Trophoblast cell (in vitro differentiated cells and primary cell): ENCODE measurements at regions not wholly inside any gene's neighbourhood (a gene's known extent, or its start where the extent isn't known, plus 50 kb on each side); places are given as distances from the start of the nearest gene placed in this dataset.

Source experiments
- DNase-seq, 2 donors: peaks; one replicate each; pipeline ENCODE4 v3.0.0-alpha.2; 2016
- H2AFZ ChIP-seq: 2 replicates; pipeline ENCODE4 v1.6.1; 2013; ENCODE audit warnings: low read length, moderate library complexity, mild to moderate bottlenecking; ENCODE audit not compliant: insufficient read depth, poor library complexity
- H2AK5ac ChIP-seq: 2 replicates; pipeline ENCODE4 v1.6.1; 2013; ENCODE audit warnings: mild to moderate bottlenecking, low read length
- H2BK120ac ChIP-seq: 2 replicates; pipeline ENCODE4 v1.6.1; 2013; ENCODE audit warnings: low read length, mild to moderate bottlenecking, moderate library complexity; ENCODE audit not compliant: insufficient read depth, poor library complexity
- H2BK12ac ChIP-seq: 2 replicates; pipeline ENCODE4 v1.6.1; 2013; ENCODE audit warnings: mild to moderate bottlenecking, low read length, moderate library complexity
- H2BK5ac ChIP-seq: 2 replicates; pipeline ENCODE4 v1.6.1; 2013; ENCODE audit warnings: low read length, low read depth, moderate library complexity, mild to moderate bottlenecking; ENCODE audit not compliant: poor library complexity
- H3K14ac ChIP-seq: 2 replicates; pipeline ENCODE4 v1.6.1; 2013; ENCODE audit warnings: mild to moderate bottlenecking, low read length
- H3K18ac ChIP-seq: 2 replicates; pipeline ENCODE4 v1.6.1; 2013; ENCODE audit warnings: mild to moderate bottlenecking, low read length
- H3K23ac ChIP-seq: 2 replicates; pipeline ENCODE4 v1.6.1; 2013; ENCODE audit warnings: low read length
- H3K27ac ChIP-seq: 2 replicates; pipeline ENCODE4 v1.5.1; 2013; ENCODE audit warnings: low read depth, mild to moderate bottlenecking, inconsistent platforms, low read length, moderate library complexity
- H3K27me3 ChIP-seq: 2 replicates; pipeline ENCODE4 v1.6.1; 2013; ENCODE audit warnings: inconsistent platforms, mild to moderate bottlenecking, low read length, moderate library complexity; ENCODE audit not compliant: insufficient read depth
- H3K36me3 ChIP-seq, 2 experiments: 1 replicate in 1 of 2; 2 replicates in 1 of 2; pipeline ENCODE4 v1.6.1; 2013; ENCODE audit warnings: low read length in 2 of 2, mild to moderate bottlenecking in 2 of 2, moderate library complexity in 1 of 2; ENCODE audit not compliant: insufficient read depth in 2 of 2, control insufficient read depth in 1 of 2
- H3K4ac ChIP-seq: 2 replicates; pipeline ENCODE4 v1.6.1; 2013; ENCODE audit warnings: low read depth, mild to moderate bottlenecking, low read length, moderate library complexity
- H3K4me1 ChIP-seq, 2 experiments: 1 replicate in 1 of 2; 2 replicates in 1 of 2; pipeline ENCODE4 v1.6.1; 2013; ENCODE audit warnings: low read length in 2 of 2, mild to moderate bottlenecking in 2 of 2, moderate library complexity in 1 of 2; ENCODE audit not compliant: insufficient read depth in 2 of 2, control insufficient read depth in 1 of 2
- H3K4me2 ChIP-seq: 2 replicates; pipeline ENCODE4 v1.6.1; 2013; ENCODE audit warnings: inconsistent platforms, mild to moderate bottlenecking, low read length, moderate library complexity
- H3K4me3 ChIP-seq: 2 replicates; pipeline ENCODE4 v1.5.1; 2013; ENCODE audit warnings: mild to moderate bottlenecking, low read depth, low read length, inconsistent platforms
- H3K79me1 ChIP-seq: one replicate; pipeline ENCODE4 v1.6.1; 2013; ENCODE audit warnings: low read length
- H3K79me2 ChIP-seq: 2 replicates; pipeline ENCODE4 v1.6.1; 2013; ENCODE audit warnings: low read length, mild to moderate bottlenecking; ENCODE audit not compliant: control insufficient read depth, insufficient read depth, poor library complexity
- H3K9ac ChIP-seq: 2 replicates; pipeline ENCODE4 v1.6.1; 2013; ENCODE audit warnings: mild to moderate bottlenecking, low read length
- H3K9me3 ChIP-seq: 2 replicates; pipeline ENCODE4 v1.6.1; 2013; ENCODE audit warnings: low read depth, mild to moderate bottlenecking, control low read depth, inconsistent platforms, low read length; ENCODE audit not compliant: insufficient read depth
- H4K12ac ChIP-seq: 2 replicates; pipeline ENCODE4 v1.6.1; 2013; ENCODE audit warnings: low read depth, mild to moderate bottlenecking, low read length, moderate library complexity
- H4K8ac ChIP-seq: 2 replicates; pipeline ENCODE4 v1.6.1; 2013; ENCODE audit warnings: low read depth, mild to moderate bottlenecking, low read length, moderate library complexity
- H4K91ac ChIP-seq: one replicate; pipeline ENCODE4 v1.6.1; 2013; ENCODE audit warnings: low read depth, mild to moderate bottlenecking, low read length, moderate library complexity
- WGBS: extraction: QIAGEN DNeasy Blood & Tissue Kit; methylation state at CpG from one replicate; pipeline ENCODE4 v1.1.7; 2013; ENCODE audit warnings: missing lambda C conversion rate; ENCODE audit not compliant: insufficient read length, insufficient coverage; ENCODE audit errors: extremely low coverage; 5-methylcytosine and 5-hydroxymethylcytosine counted together

DNA sequence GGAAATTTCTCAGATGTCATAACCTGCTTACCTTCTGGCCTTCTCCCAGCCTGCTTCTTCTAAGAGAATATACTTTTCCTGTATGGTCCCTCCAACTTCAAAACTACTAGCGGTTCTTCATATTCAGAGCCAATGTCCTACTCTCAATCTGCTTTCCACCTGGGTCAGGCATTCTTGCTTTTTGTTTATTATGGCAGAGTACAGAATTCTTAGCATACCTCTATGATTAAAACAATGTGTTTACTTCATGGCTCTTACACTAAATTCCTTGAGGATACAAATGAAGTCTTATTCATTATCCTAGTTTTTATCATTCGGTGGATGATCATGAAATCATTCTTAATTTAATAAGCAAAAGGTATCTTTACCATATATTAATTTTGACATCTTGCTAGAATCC is 484.2 kb upstream of the SLITRK1 start:
- no peak overlapping the region for H2BK120ac ChIP-seq
- no peak overlapping the region for H4K8ac ChIP-seq
- H2AFZ ChIP-seq, result no peak overlapping the region
- no peak overlapping the region for H4K12ac ChIP-seq
- no peak overlapping the region for H3K4me3 ChIP-seq
- no peak overlapping the region for H4K91ac ChIP-seq
- no CpG with 5 or more reads among the region's 2 CpGs for WGBS
- H3K27me3 ChIP-seq, result no peaks in the 10 kb centered on the region
- DNase-seq, result no peak
- no peaks in the 10 kb centered on the region for H3K9me3 ChIP-seq
- H3K23ac ChIP-seq, result no peak overlapping the region
- no peak overlapping the region for H3K27ac ChIP-seq
- no peak overlapping the region for H2BK5ac ChIP-seq
- no peaks in the 10 kb centered on the region for H3K36me3 ChIP-seq
- H3K79me1 ChIP-seq, result no peaks in the 10 kb centered on the region
- no peak overlapping the region for H3K14ac ChIP-seq
- no peaks in the 10 kb centered on the region for H3K79me2 ChIP-seq
- no peak overlapping the region for H2AK5ac ChIP-seq
- H3K18ac ChIP-seq, result no peak overlapping the region
- no peaks in the 10 kb centered on the region for H3K4me1 ChIP-seq
- H2BK12ac ChIP-seq, result no peak overlapping the region
- H3K4ac ChIP-seq, result no peak overlapping the region
- no peak overlapping the region for H3K9ac ChIP-seq
- no peak overlapping the region for H3K4me2 ChIP-seq

DNA sequence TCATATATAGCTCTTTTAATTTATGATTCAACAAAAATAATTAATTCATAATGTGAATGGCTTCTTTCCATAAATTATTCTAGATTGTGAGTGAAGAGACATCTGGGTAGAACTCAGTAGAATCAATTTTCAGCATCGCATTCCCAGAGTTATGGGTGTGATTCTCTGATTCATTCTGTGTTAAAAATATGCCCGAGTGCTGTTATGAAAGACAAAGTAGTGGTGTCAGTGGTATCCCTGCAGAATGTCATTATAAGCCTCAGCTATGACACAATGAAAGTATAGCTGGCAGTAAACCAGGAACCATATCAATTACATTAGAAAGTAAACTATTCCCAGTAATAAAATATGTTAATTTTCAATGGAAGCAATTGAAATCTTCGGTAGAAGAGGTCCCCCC is 480.5 kb upstream of the SLITRK1 start:
- no peak overlapping the region for H3K9ac ChIP-seq
- no peak overlapping the region for H3K4me3 ChIP-seq
- no peak overlapping the region for H3K27ac ChIP-seq
- H3K4me1 ChIP-seq, result no peaks in the 10 kb centered on the region
- H3K27me3 ChIP-seq, result no peaks in the 10 kb centered on the region
- H3K18ac ChIP-seq, result no peak overlapping the region
- H4K91ac ChIP-seq, result no peak overlapping the region
- no peak overlapping the region for H2BK120ac ChIP-seq
- H3K36me3 ChIP-seq, result no peaks in the 10 kb centered on the region
- H3K79me1 ChIP-seq, result no peaks in the 10 kb centered on the region
- H2BK12ac ChIP-seq, result no peak overlapping the region
- no peak overlapping the region for H3K23ac ChIP-seq
- no peaks in the 10 kb centered on the region for H3K79me2 ChIP-seq
- no peak for DNase-seq
- H3K9me3 ChIP-seq, result no peaks in the 10 kb centered on the region
- H3K14ac ChIP-seq, result no peak overlapping the region
- no peak overlapping the region for H2BK5ac ChIP-seq
- no peak overlapping the region for H4K12ac ChIP-seq
- WGBS, result no CpG with 5 or more reads among the region's 3 CpGs
- H3K4me2 ChIP-seq, result no peak overlapping the region
- H2AK5ac ChIP-seq, result no peak overlapping the region
- H4K8ac ChIP-seq, result no peak overlapping the region
- no peak overlapping the region for H3K4ac ChIP-seq
- H2AFZ ChIP-seq, result no peak overlapping the region

DNA sequence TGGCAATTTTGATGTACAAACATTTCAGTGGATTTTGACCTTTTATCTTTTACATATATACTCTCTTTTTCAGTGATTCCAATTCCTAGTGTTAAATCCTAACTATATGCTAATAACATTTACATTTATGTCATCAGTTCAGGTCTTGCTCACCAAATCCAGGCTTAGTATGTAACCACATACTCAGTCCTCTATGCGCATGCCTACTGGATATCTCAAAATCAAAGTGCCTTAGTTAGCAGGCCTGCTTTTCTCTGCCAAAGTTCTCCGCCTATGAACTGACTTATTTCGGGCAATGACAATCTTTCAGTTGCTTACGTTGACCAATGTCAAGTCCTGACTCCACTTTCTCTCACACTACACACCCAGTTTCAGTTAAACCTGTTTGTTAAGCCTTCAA is 478.5 kb upstream of the SLITRK1 start:
- no peak overlapping the region for H2BK120ac ChIP-seq
- H2AFZ ChIP-seq, result no peak overlapping the region
- no peak overlapping the region for H3K23ac ChIP-seq
- H3K9ac ChIP-seq, result no peak overlapping the region
- no peaks in the 10 kb centered on the region for H3K79me1 ChIP-seq
- H4K8ac ChIP-seq, result no peak overlapping the region
- H2BK5ac ChIP-seq, result no peak overlapping the region
- no peak overlapping the region for H3K18ac ChIP-seq
- no peaks in the 10 kb centered on the region for H3K9me3 ChIP-seq
- no peak overlapping the region for H3K4ac ChIP-seq
- H4K12ac ChIP-seq, result no peak overlapping the region
- no peak overlapping the region for H2BK12ac ChIP-seq
- no peak overlapping the region for H2AK5ac ChIP-seq
- no CpG with 5 or more reads among the region's 4 CpGs for WGBS
- no peak overlapping the region for H3K4me2 ChIP-seq
- H4K91ac ChIP-seq, result no peak overlapping the region
- H3K27me3 ChIP-seq, result no peaks in the 10 kb centered on the region
- H3K79me2 ChIP-seq, result no peaks in the 10 kb centered on the region
- H3K36me3 ChIP-seq, result no peaks in the 10 kb centered on the region
- no peak overlapping the region for H3K27ac ChIP-seq
- no peaks in the 10 kb centered on the region for H3K4me1 ChIP-seq
- no peak overlapping the region for H3K4me3 ChIP-seq
- DNase-seq, result no peak
- no peak overlapping the region for H3K14ac ChIP-seq

DNA sequence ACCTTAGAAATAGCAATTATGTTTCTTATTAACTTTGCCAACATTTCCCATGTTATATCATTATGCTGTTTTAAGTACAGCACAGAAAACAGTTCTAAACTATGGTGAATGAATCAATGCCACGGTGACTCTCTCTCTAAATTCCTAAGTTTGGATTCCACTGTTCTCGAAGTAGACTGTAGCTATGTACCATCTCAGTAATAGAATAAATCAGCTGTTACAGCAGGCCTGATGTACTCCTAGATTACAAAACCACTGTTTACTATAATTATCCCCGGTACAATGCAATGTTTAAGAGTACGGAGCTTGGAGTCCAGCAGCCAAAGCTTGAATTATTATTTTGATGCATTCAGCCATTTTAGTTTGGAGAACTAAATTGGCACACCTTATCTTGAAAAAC is 476.3 kb upstream of the SLITRK1 start:
- DNase-seq, result no peak
- no peak overlapping the region for H4K8ac ChIP-seq
- H3K4me1 ChIP-seq, result no peaks in the 10 kb centered on the region
- no peak overlapping the region for H2BK12ac ChIP-seq
- H3K9ac ChIP-seq, result no peak overlapping the region
- no peaks in the 10 kb centered on the region for H3K9me3 ChIP-seq
- H4K91ac ChIP-seq, result no peak overlapping the region
- H2BK5ac ChIP-seq, result no peak overlapping the region
- H3K4ac ChIP-seq, result no peak overlapping the region
- no peak overlapping the region for H3K4me3 ChIP-seq
- no peaks in the 10 kb centered on the region for H3K79me2 ChIP-seq
- no peak overlapping the region for H3K14ac ChIP-seq
- no CpG with 5 or more reads among the region's 4 CpGs for WGBS
- H2AK5ac ChIP-seq, result no peak overlapping the region
- H3K4me2 ChIP-seq, result no peak overlapping the region
- no peak overlapping the region for H2AFZ ChIP-seq
- H3K18ac ChIP-seq, result no peak overlapping the region
- H4K12ac ChIP-seq, result no peak overlapping the region
- no peaks in the 10 kb centered on the region for H3K36me3 ChIP-seq
- no peak overlapping the region for H3K27ac ChIP-seq
- no peaks in the 10 kb centered on the region for H3K27me3 ChIP-seq
- no peaks in the 10 kb centered on the region for H3K79me1 ChIP-seq
- H2BK120ac ChIP-seq, result no peak overlapping the region
- no peak overlapping the region for H3K23ac ChIP-seq

DNA sequence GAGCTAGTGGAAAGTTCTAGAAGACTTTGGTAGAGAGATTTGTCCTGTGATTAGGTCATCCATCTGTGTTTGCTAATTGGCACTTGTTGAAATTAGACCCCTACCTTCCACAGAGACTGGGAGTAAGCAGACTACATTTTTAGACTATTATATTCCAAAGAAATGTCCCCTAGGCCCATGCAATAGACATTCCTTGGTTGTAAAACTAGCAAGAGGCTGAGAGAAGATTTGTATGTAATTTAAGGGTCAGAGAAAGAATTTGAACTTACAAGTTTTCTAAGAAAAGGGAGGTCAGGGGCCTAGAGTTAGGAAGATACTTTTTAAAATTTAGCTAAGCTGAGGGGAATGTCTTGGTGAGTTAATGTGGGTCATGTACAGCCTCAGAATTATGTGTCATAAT is 470.7 kb upstream of the SLITRK1 start:
- Histone ChIP-seq H3K27me3 (no peaks in the 10 kb centered on the region), H3K4ac (no peak overlapping the region), H3K36me3 (no peaks in the 10 kb centered on the region), H3K9ac (no peak overlapping the region), H4K8ac (no peak overlapping the region), H2BK120ac (no peak overlapping the region), H4K12ac (no peak overlapping the region), H3K79me2 (no peaks in the 10 kb centered on the region), H3K79me1 (no peaks in the 10 kb centered on the region), H3K9me3 (peaks cover 2% of the 10 kb centered on the region), H3K4me2 (no peak overlapping the region), H3K4me3 (no peak overlapping the region), H3K4me1 (no peaks in the 10 kb centered on the region), H3K23ac (no peak overlapping the region), H3K14ac (no peak overlapping the region), H2BK12ac (no peak overlapping the region), H2AFZ (no peak overlapping the region), H2BK5ac (no peak overlapping the region), H3K18ac (no peak overlapping the region), H3K27ac (peak overlapping the region; percentile 47), H2AK5ac (no peak overlapping the region), H4K91ac (no peak overlapping the region)
- no peak for DNase-seq
